D721Med (cell line): ENCODE measurements at regions not wholly inside any gene's neighbourhood (a gene's known extent, or its start where the extent isn't known, plus 50 kb on each side); places are given as distances from the start of the nearest gene placed in this dataset.
"Not testable (repeated sequence)": the region's sequence is repeated elsewhere in the genome, so short reads cannot be mapped to it uniquely, and the experiment has no call there.

Source experiments
- DNase-seq: peaks from one replicate; pipeline ENCODE4 v3.0.0; 2011; ENCODE audit warnings: low spot score; ENCODE audit not compliant: insufficient read length
- FAIRE-seq: peaks from 2 replicates; lab custom pipeline; 2011; peaks lifted over from hg19 to GRCh38; lab: Jason Lieb, UNC
- TF ChIP-seq, protein P1 (sequence below): IDR thresholded peaks from 2 replicates; pipeline ENCODE4 v1.5.1; 2012; ENCODE audit warnings: mild to moderate bottlenecking, control low read depth; ENCODE audit not compliant: insufficient read depth; ENCODE audit errors: missing control alignments

DNA sequence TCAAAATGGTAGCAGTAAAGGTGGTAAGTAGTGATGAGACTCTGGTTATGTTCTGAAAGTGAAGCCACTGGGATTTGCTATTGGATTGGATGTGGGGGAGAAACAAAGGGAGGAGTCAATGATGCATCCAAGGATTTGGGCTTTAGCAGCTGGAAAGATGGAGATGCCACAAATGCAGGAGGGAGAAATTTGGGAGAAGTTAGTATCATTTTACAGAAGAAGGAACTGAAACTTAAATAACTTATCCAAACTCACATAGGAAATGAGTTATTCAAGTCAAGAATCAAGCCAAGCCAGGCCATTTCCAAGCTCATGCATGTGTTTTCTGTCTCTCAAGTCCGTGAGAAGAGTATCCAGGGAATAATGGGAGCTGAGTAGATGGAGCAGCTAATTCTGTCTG lies 155.1 kb upstream of the TNFAIP3 start:
- TF ChIP-seq, protein P1, sequence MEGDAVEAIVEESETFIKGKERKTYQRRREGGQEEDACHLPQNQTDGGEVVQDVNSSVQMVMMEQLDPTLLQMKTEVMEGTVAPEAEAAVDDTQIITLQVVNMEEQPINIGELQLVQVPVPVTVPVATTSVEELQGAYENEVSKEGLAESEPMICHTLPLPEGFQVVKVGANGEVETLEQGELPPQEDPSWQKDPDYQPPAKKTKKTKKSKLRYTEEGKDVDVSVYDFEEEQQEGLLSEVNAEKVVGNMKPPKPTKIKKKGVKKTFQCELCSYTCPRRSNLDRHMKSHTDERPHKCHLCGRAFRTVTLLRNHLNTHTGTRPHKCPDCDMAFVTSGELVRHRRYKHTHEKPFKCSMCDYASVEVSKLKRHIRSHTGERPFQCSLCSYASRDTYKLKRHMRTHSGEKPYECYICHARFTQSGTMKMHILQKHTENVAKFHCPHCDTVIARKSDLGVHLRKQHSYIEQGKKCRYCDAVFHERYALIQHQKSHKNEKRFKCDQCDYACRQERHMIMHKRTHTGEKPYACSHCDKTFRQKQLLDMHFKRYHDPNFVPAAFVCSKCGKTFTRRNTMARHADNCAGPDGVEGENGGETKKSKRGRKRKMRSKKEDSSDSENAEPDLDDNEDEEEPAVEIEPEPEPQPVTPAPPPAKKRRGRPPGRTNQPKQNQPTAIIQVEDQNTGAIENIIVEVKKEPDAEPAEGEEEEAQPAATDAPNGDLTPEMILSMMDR, result no peak
- no peak for FAIRE-seq
- DNase-seq, result no peak

DNA sequence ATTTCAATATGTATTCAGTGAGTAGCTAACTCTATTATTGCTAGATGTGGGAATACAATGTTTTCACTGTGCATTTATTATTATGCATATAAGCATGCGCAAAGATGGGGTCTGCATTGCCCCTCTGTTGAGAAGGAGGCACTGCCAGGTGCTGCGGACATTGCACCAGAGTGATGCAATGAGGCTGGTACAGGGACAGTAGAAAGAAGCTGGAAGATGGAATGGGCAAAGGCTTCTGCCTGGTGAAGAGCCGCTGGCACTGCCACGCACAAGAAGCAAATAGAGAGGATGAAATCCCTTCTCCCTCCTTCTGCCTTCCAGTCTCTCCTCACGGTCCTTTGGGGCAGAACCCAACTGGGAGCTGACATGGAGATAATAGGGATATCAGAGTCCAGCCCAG lies 154.5 kb upstream of the TNFAIP3 start:
- FAIRE-seq (no peak), DNase-seq (no peak)
- TF ChIP-seq, protein P1, result no peak

DNA sequence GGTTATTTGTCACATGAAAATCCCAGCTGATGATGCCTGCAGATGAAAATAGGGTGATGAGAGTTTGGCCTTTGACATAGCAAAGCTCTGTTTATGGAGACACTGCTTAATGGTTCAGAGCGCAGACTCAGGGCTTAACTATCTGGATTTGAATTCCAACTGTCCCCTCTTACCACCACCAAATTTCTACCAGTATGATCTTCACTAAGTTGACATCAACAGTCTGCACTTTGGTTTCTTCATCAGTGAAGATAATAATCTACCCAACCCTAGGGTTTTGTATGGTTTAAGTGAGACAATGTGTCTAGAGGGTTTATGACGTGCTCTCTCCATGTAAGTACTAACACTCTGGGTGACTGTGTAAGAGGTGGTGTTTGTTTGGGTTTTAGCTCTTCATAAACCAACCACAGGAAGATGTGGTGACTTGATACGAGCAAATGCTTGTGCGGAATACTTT lies 151.4 kb upstream of the TNFAIP3 start:
- TF ChIP-seq, protein P1, result no peak
- DNase-seq, result no peak
- FAIRE-seq, result no peak

DNA sequence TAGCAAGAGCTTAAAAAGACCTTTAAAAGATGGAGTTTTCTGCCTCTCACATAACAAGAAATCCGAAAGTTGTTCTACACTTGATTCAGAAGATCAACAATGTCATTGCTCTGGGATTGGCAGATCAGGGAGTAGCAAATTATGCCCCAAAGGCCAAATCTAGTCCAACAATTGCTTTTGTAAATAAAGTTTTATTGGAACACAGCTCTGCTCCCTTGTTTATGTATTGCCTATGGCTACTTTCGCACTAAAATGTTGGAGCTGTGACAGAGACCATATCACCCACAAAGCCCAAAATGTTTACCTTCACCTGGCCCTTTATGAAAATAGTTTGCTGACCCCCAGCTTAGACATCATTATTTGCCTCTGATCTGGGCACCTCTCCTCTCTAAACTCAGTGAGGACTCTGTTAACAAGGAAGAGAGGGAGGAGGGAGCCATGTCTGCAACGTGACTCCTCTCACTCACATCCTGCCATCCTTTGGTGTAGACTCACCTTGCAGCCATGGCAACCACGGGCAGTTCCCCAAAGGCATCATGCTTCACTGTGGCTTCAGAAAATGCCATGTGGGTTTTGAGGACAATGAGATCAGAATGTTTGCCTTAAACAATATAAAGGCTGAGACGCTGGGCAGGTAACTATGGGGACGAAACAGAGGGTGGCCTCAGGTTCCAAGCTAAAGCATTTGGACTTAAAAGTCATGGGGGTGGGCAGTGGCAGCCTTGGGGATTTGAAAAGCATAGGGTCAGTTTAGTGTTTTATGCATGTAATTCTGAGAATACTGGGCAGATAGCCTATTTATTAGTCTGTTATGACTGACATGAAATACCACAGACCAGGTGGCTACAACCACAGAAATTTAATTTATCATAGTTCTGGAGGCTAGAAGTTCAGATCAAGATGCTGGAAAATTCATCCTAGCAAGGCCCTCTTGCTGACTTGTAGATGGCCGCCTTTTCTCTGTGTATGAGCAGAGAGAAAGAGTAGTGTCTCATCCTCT lies 149.7 kb upstream of the TNFAIP3 start:
- TF ChIP-seq, protein P1, result no peak
- no peak for FAIRE-seq

DNA sequence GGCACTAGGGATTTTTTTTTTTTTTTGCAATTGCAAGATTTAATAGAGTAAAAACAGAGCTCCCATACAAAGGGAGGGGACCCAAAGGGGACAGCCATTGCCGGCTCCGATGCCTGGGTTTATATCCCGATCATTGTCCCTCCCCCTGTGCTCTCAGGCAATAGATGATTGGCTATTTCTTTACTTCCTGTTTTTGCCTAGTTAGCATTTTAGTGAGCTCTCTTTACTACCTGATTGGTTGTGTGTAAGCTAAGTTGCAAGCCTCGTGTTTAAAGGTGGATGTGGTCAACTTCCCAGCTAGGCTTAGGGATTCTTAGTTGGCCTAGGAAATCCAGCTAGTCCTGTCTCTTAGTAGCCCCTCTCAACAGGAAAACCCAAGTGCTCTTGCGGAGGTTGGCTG lies 148.2 kb upstream of the TNFAIP3 start:
- FAIRE-seq, DNase-seq: not testable (repeated sequence)

More for the DNA sequence above, 149.7 kb upstream of the TNFAIP3 start:
- no peak for DNase-seq

DNA sequence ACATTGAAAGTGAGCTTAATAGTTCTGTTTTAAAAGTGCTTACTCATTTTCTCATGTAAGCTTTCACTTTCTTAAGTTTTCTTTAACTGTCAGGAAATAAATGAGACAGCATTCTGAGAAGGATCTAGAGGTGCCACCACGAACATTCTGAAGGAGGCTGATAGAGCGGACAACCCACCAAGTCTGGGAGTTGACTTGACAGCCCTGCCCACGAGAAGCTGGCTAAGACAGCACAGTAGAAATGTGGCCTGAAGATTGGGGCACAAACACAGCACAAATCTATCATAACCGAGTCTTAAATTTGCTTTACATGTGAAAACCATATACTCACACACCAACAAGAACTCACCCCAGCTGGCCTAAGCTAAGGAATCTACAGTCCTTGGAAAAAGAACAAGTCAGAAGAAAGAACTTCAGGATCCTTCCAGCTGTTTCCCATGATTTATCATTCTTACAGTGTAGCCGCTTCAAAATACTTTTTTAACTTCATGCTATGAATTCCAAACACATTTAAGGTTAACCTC lies 144.2 kb upstream of the TNFAIP3 start:
- TF ChIP-seq, protein P1, result no peak
- DNase-seq, result no peak
- no peak for FAIRE-seq

DNA sequence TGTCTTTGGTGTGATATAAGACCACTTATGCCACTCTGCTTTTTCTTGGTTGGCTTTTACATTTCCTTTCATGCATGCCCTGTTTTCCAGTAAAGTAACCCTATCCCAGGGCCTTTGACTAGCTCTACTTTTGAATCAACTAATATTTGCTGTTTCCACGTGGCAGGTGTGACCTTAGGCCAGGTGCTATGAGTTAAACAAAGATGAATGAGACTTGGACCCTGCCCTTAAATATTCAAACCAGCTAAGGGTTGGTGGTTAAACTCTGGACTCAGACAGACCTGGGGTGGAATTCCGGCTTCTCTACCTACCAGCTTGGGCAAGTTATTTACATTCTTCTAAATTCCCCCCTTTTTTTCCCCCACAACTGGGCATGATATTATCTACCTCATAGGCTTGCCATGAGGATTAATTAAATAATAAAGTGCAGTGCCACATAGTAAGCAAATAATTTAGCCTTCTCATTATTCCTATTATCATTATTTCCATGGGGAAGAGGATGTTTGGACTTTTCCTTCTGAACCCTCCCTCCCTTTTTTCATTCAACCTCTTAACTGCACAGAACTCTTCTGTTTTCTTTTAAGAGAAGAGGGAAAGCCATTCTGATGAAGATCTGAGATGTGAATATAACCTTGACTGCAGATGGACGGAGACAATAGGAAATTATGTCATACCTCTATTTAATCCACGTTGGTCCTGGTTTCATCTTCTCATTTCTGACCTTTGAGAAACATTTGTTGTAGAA lies 143.6 kb upstream of the TNFAIP3 start:
- FAIRE-seq (no peak), DNase-seq (no peak)
- TF ChIP-seq, protein P1, result no peak
